H9 (cell line): ENCODE measurements at regions not wholly inside any gene's neighbourhood (a gene's known extent, or its start where the extent isn't known, plus 50 kb on each side); places are given as distances from the start of the nearest gene placed in this dataset.

ENCODE experiments used
- DNase-seq: peaks from one replicate; pipeline ENCODE4 v3.0.0-alpha.2; 2017
- H2AFZ ChIP-seq: one replicate; pipeline ENCODE4 v1.6.1; 2013; ENCODE audit warnings: mild to moderate bottlenecking, low read length, control low read depth, moderate library complexity
- H2AK5ac ChIP-seq: 2 replicates; pipeline ENCODE4 v1.6.1; 2013; ENCODE audit warnings: low read length, control low read depth, mixed read lengths; ENCODE audit not compliant: insufficient read length
- H2BK120ac ChIP-seq: one replicate; pipeline ENCODE4 v1.6.1; 2013; ENCODE audit warnings: low read depth, mild to moderate bottlenecking, low read length, control low read depth, inconsistent platforms; ENCODE audit not compliant: poor library complexity, severe bottlenecking
- H2BK12ac ChIP-seq: 2 replicates; pipeline ENCODE4 v1.6.1; 2013; ENCODE audit warnings: low read length, control low read depth, mixed read lengths, low read depth; ENCODE audit not compliant: insufficient read length
- H2BK15ac ChIP-seq: 2 replicates; pipeline ENCODE4 v1.6.1; 2013; ENCODE audit warnings: low read depth, low read length, control low read depth
- H2BK20ac ChIP-seq: one replicate; pipeline ENCODE4 v1.6.1; 2013; ENCODE audit warnings: low read depth, mild to moderate bottlenecking, low read length, control low read depth, inconsistent platforms; ENCODE audit not compliant: poor library complexity, severe bottlenecking
- H2BK5ac ChIP-seq: 2 replicates; pipeline ENCODE4 v1.6.1; 2013; ENCODE audit warnings: low read length, control low read depth, mixed read lengths; ENCODE audit not compliant: insufficient read length
- H3K14ac ChIP-seq: 2 replicates; pipeline ENCODE4 v1.6.1; 2013; ENCODE audit warnings: low read length, control low read depth; ENCODE audit not compliant: insufficient read depth
- H3K18ac ChIP-seq: 2 replicates; pipeline ENCODE4 v1.6.1; 2013; ENCODE audit warnings: low read depth, mild to moderate bottlenecking, mixed read lengths, low read length, control low read depth; ENCODE audit not compliant: insufficient read length
- H3K23ac ChIP-seq: 2 replicates; pipeline ENCODE4 v1.6.1; 2013; ENCODE audit warnings: low read length, control low read depth, mixed read lengths, low read depth; ENCODE audit not compliant: insufficient read length
- H3K23me2 ChIP-seq: 2 replicates; pipeline ENCODE4 v1.6.1; 2013; ENCODE audit warnings: low read depth, mild to moderate bottlenecking, mixed read lengths, low read length, control low read depth; ENCODE audit not compliant: insufficient read length, poor library complexity, severe bottlenecking
- H3K27ac ChIP-seq: 2 replicates; pipeline ENCODE4 v1.5.1; 2013; ENCODE audit warnings: low read length, control low read depth, mixed read lengths, low read depth; ENCODE audit not compliant: insufficient read length
- H3K27me3 ChIP-seq: 2 replicates; pipeline ENCODE4 v1.6.1; 2013; ENCODE audit warnings: low read length, control low read depth, inconsistent platforms; ENCODE audit not compliant: insufficient read depth
- H3K4ac ChIP-seq: 2 replicates; pipeline ENCODE4 v1.6.1; 2013; ENCODE audit warnings: low read depth, mild to moderate bottlenecking, control low read depth, inconsistent platforms, low read length, moderate library complexity
- H3K4me1 ChIP-seq: 2 replicates; pipeline ENCODE4 v1.6.1; 2013; ENCODE audit warnings: low read length, control low read depth, inconsistent platforms; ENCODE audit not compliant: insufficient read depth
- H3K4me2 ChIP-seq: 2 replicates; pipeline ENCODE4 v1.6.1; 2013; ENCODE audit warnings: low read length, control low read depth, mixed read lengths; ENCODE audit not compliant: insufficient read length, insufficient read depth
- H3K56ac ChIP-seq: 2 replicates; pipeline ENCODE4 v1.6.1; 2013; ENCODE audit warnings: low read depth, mild to moderate bottlenecking, mixed read lengths, low read length, control low read depth; ENCODE audit not compliant: insufficient read length
- H3K79me1 ChIP-seq: 2 replicates; pipeline ENCODE4 v1.6.1; 2013; ENCODE audit warnings: low read depth, mild to moderate bottlenecking, moderate library complexity, low read length, control low read depth, inconsistent platforms; ENCODE audit not compliant: insufficient read depth, poor library complexity, severe bottlenecking
- H3K79me2 ChIP-seq: 2 replicates; pipeline ENCODE4 v1.6.1; 2013; ENCODE audit warnings: low read length, control low read depth, inconsistent platforms; ENCODE audit not compliant: insufficient read depth
- H3K9ac ChIP-seq: 2 replicates; pipeline ENCODE4 v1.6.1; 2013; ENCODE audit warnings: low read length, control low read depth, mixed read lengths; ENCODE audit not compliant: insufficient read length; ENCODE audit errors: extremely low read depth
- H3K9me3 ChIP-seq: one replicate; pipeline ENCODE4 v1.6.1; 2013; ENCODE audit warnings: low read depth, low read length, inconsistent platforms; ENCODE audit not compliant: control insufficient read depth
- H3T11ph ChIP-seq: one replicate; pipeline ENCODE4 v1.6.1; 2013; ENCODE audit warnings: mild to moderate bottlenecking, low read length, control low read depth, inconsistent platforms
- H4K20me1 ChIP-seq: one replicate; pipeline ENCODE4 v1.6.1; 2013; ENCODE audit not compliant: control insufficient read depth, insufficient read length, insufficient read depth
- H4K5ac ChIP-seq: 2 replicates; pipeline ENCODE4 v1.6.1; 2013; ENCODE audit warnings: low read depth, mild to moderate bottlenecking, mixed read lengths, low read length, control low read depth; ENCODE audit not compliant: insufficient read length
- H4K8ac ChIP-seq: replicated peaks from 2 replicates; pipeline ENCODE4 v1.6.1; 2013; ENCODE audit warnings: low read length, control low read depth, mixed read lengths, low read depth; ENCODE audit not compliant: insufficient read length
- H4K91ac ChIP-seq: 2 replicates; pipeline ENCODE4 v1.6.1; 2013; ENCODE audit warnings: low read depth, mild to moderate bottlenecking, moderate library complexity, mixed read lengths, low read length, control low read depth; ENCODE audit not compliant: insufficient read length
- H3K27ac Mint-ChIP-seq, 3 experiments: 2 replicates in 2 of 3; 3 replicates in 1 of 3; pipeline ENCODE4 v1.8.0; 2020 to 2021; ENCODE audit warnings: mixed read lengths in 3 of 3, mild to moderate bottlenecking in 1 of 3, moderate library complexity in 1 of 3
- H3K27me3 Mint-ChIP-seq: 2 replicates; pipeline ENCODE4 v1.8.0; 2021; ENCODE audit warnings: low read depth, mild to moderate bottlenecking, moderate library complexity, mixed read lengths
- H3K36me3 Mint-ChIP-seq, 3 experiments: 2 replicates in 2 of 3; 3 replicates in 1 of 3; pipeline ENCODE4 v1.8.0; 2020 to 2021; ENCODE audit warnings: low read depth in 3 of 3, mixed read lengths in 3 of 3; ENCODE audit not compliant: insufficient read depth in 1 of 3
- H3K4me1 Mint-ChIP-seq, 2 experiments: 2 replicates each; pipeline ENCODE4 v1.8.0; 2020; ENCODE audit warnings: mixed read lengths in 2 of 2
- H3K4me3 Mint-ChIP-seq, 2 experiments: 2 replicates in 1 of 2; 3 replicates in 1 of 2; pipeline ENCODE4 v1.8.0; 2020 to 2021; ENCODE audit warnings: mild to moderate bottlenecking in 2 of 2, mixed read lengths in 2 of 2, moderate library complexity in 1 of 2
- H3K9me3 Mint-ChIP-seq, 2 experiments: 2 replicates in 1 of 2; 3 replicates in 1 of 2; pipeline ENCODE4 v1.8.0; 2020; ENCODE audit warnings: mild to moderate bottlenecking in 2 of 2, mixed read lengths in 2 of 2, moderate library complexity in 1 of 2
- WGBS: extraction: QIAGEN DNeasy Blood & Tissue Kit; methylation state at CpG from one replicate; pipeline ENCODE4 v1.1.7; 2013; ENCODE audit warnings: missing lambda C conversion rate, low lambda C conversion rate, mixed read lengths; ENCODE audit not compliant: insufficient read length; ENCODE audit errors: extremely low coverage; 5-methylcytosine and 5-hydroxymethylcytosine counted together
- TF ChIP-seq, protein P1 (sequence below): fragments of 200-600 bp; sonication (generic); conservative IDR thresholded peaks from 3 replicates; pipeline ENCODE4 v1.8.0; 2021; ENCODE audit warnings: antibody characterized with exemption, mild to moderate bottlenecking

DNA sequence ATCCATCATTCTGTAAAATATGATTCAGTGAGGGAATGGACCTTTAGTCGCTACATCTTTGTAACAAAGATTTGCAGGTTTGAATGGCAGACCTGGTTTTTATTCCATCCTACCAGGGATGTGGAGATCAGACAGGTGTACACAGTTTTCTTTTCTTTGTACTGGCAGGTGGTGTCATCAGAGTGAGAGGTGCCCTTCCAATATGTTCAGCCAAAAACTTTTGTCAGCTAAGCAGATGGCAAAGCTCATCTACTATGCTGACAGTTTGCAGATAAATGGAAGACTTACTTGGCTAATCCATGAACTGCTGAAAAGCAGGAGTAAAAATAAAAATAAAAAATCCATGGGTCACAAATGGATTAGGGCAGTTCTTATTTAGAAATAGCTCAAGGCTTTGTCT is 185.5 kb upstream of the DOK6 start:
- TF ChIP-seq, protein P1, sequence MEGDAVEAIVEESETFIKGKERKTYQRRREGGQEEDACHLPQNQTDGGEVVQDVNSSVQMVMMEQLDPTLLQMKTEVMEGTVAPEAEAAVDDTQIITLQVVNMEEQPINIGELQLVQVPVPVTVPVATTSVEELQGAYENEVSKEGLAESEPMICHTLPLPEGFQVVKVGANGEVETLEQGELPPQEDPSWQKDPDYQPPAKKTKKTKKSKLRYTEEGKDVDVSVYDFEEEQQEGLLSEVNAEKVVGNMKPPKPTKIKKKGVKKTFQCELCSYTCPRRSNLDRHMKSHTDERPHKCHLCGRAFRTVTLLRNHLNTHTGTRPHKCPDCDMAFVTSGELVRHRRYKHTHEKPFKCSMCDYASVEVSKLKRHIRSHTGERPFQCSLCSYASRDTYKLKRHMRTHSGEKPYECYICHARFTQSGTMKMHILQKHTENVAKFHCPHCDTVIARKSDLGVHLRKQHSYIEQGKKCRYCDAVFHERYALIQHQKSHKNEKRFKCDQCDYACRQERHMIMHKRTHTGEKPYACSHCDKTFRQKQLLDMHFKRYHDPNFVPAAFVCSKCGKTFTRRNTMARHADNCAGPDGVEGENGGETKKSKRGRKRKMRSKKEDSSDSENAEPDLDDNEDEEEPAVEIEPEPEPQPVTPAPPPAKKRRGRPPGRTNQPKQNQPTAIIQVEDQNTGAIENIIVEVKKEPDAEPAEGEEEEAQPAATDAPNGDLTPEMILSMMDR, result no peak
- Histone ChIP-seq H3K4me1 (no peaks in the 10 kb centered on the region), H2BK120ac (no peak overlapping the region), H3K4me2 (no peak overlapping the region), H4K91ac (no peak overlapping the region), H3K18ac (no peak overlapping the region), H3K14ac (no peak overlapping the region), H3K56ac (no peak overlapping the region), H2BK20ac (no peak overlapping the region), H3K4ac (no peak overlapping the region), H2BK15ac (no peak overlapping the region), H4K20me1 (no peaks in the 10 kb centered on the region), H4K5ac (no peak overlapping the region), H3K79me2 (no peaks in the 10 kb centered on the region), H3K27ac (no peak overlapping the region), H3K23ac (no peak overlapping the region), H3K23me2 (no peaks in the 10 kb centered on the region), H2AK5ac (no peak overlapping the region), H4K8ac (no peak overlapping the region), H3K9me3 (no peaks in the 10 kb centered on the region), H2BK12ac (no peak overlapping the region), H3K27me3 (no peaks in the 10 kb centered on the region), H3K9ac (no peak overlapping the region), H3T11ph (no peak overlapping the region), H2AFZ (no peak overlapping the region), H3K79me1 (no peaks in the 10 kb centered on the region), H2BK5ac (no peak overlapping the region)
- Mint-ChIP-seq H3K27me3 (no peaks in the 10 kb centered on the region), H3K27ac (no peak overlapping the region), H3K36me3 (no peaks in the 10 kb centered on the region), H3K9me3 (no peaks in the 10 kb centered on the region), H3K4me3 (no peak overlapping the region), H3K4me1 (peaks cover 3 to 8% of the 10 kb centered on the region in 2 experiments; a peak in 3 of 4 replicates)
- WGBS, result no CpG with 5 or more reads among the region's 1 CpG
- no peak for DNase-seq
